HG03342 (cell line): ENCODE measurements at regions not wholly inside any gene's neighbourhood (a gene's known extent, or its start where the extent isn't known, plus 50 kb on each side); places are given as distances from the start of the nearest gene placed in this dataset.

ENCODE experiments used
- ATAC-seq: cut with Tn5 transposase; IDR thresholded peaks from one replicate; pipeline ENCODE4 v1.9.1; 2021; ENCODE audit warnings: mild to moderate bottlenecking, moderate library complexity; ENCODE audit not compliant: unreplicated experiment

DNA sequence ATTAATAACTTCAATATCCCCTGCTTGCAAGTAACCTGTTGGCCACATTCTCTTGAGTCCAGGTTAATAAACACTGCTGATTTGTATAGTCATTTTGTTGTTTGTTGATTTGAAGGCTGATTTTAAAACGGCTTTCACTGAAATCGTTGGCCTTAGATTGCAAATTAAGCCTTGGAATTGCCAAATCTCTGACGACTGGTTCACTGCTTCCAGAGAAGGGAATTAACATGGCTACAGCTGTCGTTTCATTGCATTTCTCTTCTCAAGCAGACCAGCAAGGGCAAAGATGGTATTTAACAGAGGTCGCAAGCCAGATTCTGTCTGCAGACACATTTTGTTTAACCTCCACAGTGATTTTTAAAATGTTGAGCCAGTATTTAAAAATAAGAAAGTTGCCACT lies 470.9 kb downstream of the TFAP2A start:
- no peak for ATAC-seq

DNA sequence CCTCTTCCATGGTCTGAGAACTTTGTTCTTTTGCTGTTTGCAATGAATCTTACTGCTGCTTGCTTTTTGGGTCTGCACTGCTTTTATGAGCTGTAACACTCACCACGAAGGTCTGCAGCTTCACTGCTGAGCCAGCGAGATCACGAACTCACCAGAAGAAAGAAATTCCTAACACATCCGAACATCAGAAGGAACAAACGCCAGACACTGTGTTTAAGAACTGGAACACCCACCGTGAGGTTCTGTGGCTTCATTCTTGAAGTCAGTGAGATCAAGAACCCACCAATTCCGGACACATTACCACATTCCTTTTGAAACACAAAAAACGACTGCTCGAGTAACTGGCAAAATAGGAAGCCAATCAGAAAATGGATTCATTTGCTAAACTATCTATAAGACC lies 471.8 kb downstream of the TFAP2A start:
- ATAC-seq, result no peak

- no peak for ATAC-seq
These were observed 472.7 kb downstream of the TFAP2A start for GRCh38 chr6:9942131-9942530.

DNA sequence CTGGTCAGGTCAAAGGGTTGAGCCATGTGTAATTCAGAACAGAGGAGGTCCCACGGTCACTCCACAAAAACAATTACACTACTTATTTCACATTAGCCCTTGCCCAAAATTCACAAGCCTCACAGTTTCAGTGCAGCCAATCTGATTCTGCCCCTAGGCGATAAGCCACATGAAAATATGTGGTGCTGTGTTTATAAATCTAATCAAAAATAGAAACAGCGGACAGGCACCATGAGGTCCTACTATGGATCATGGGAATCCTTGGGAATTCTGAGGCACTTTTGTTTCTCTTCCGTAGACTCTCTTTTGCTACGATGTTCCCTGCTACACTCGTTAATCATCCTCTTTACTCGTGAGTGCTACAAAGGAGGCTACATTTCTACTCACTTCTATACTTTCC lies 476.1 kb downstream of the TFAP2A start:
- ATAC-seq, result no peak

DNA sequence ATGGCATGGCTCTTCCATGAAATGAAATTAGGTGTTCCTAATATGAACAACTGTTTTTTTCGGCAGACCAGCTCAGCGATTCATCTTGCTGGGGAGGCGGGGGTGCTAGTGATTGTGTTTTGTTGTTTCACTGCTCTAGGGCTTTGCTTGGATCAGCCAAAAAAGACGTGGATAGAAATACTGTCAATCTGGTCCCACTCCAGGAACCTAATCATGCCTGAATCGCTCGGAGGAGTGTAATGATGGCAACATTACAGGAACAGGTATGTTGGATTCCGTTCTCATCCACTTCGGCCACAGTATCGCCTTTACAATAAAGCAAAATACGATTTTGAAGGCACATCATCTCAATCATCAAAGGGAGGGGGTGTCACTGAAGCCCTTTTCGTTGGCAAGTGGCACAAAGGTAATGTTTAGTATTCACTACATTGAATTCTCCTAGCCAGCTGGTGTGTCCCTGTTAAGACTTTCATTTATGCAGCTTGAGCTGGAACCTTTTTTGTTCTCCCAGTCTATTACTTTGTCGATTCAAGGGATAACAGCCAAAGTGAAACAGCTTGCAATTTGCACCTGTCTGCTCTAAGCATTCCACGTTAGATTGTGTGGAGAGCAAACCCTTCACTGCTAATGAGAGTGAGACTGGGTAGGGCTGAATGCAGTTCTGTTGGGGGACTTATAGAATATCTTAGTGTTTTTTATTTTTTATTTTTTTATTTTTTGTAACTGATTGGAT lies 477.7 kb downstream of the TFAP2A start:
- no peak for ATAC-seq

- no peak for ATAC-seq
These were observed 478.3 kb downstream of the TFAP2A start for GRCh38 chr6:9936551-9936950.

DNA sequence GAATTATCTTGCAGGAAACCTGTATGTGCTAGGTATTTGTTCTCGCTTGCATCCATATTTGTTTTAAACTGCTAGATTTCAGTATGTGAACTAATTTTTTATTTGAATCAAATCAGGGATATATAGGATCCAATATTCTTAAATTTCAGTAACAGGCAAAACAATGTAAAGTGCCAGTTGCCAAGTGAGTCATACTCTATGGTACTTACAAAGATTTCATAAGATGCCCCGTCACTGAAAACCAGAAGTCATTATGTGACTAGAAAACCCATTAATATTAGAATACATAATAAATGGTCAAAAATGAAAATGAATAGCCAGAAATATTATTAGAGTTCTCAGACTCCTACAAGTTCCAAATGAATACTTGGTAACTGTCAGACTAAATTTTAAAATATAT lies 481.2 kb downstream of the TFAP2A start:
- ATAC-seq, result no peak

DNA sequence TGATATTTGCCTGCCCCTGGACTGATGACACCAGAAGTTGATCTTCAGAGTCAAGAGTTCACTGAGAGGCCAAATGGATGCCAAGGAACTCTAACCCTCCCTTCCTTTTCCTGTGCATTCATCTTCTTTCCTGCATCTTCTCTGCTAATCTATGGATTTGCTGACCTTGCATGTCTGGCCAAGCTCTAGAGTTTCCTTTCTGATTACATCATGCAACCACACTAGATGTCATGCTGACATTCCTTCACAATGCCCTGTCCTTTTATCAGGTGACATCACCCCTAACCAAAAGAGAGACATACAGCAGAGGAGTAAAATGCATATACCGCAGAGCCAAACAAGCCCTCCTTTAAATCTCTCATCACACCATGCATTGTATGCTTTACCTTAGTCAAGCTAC lies 487.6 kb downstream of the TFAP2A start:
- no peak for ATAC-seq

DNA sequence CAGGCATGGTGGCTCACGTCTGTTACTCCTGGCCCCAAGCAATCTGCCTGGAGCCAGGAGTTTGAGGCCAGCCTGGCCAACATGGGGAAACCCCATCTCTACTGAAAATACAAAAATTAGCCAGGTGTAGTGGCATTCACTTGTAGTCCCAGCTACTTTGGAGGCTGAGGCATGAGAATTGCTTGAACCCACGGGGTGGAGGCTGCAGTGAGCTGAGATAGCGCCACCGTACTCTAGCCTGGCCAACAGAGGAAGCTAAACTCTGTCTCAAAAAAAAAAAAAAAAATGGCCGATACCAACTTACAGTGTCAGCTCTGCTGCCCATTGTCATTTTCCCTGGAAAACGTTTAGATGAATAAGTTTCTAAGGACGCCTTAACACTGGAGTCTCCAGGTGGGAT lies 489.9 kb downstream of the TFAP2A start:
- no peak for ATAC-seq

DNA sequence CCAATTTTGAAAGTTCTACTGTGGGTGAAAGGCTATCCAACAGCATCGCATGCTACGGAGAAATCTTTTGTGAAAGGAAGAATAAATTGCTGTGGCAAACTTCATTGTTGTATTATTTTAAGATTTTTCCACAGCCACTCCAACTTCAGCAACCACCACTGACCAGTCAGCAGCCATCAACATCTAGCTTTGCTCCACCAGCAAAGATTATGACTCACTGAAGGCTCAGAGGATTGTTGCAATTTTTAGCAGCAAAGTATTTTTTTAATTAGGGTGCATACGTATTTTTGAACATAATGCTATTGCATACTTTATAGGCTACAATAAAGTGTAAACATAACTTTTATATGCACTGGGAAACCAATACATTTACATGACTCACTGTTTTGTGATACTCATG lies 493.5 kb downstream of the TFAP2A start:
- no peak for ATAC-seq

- ATAC-seq, result no peak
These were observed 499.9 kb downstream of the TFAP2A start for GRCh38 chr6:9914951-9915350.

DNA sequence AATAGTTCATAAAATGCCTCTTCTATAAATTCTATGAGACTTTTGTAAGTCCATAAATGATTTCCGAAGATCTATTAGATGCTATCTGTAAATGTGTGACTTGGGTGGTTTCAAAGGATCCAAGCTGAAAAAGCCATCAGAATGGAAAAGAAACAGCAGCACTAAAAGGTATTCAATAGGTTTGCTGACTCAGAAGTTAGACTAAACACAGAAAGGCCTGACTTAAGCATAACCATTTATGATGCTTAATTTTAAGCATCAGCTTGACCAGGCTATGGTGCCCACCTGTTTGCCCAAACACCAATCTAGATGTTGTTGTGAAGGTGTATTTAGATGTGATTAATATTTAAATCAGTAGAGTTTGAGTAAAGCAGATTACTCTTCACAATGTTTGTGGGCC lies 513.5 kb downstream of the TFAP2A start:
- no peak for ATAC-seq

GRCh38 chr6:9896806-9897205 lies 518.1 kb downstream of the TFAP2A start:
- ATAC-seq, result no peak

- no peak for ATAC-seq
These were observed 524.0 kb downstream of the TFAP2A start for GRCh38 chr6:9890893-9891292.

- ATAC-seq, result no peak
These were observed 524.4 kb downstream of the TFAP2A start for GRCh38 chr6:9890469-9890868.

DNA sequence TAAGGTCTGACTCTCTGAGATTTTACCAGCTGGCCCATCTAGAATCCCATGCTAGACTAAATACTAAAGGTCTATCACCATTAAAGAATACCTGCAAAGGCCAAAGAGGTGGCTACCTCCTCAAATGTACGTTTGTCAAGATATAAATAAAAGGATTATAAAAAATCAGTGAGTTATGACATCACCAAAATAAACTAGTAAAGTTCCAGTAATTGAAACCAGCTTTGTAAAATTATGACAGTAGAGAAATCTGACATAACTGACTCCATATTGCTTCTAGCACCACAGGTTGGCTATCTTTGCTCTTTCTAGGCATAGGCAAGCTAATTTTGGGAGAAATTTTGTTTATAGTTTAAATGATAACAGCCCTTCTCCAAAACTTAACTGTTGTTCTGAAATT lies 536.3 kb downstream of the TFAP2A start:
- ATAC-seq, result no peak

GRCh38 chr6:9875605-9876353 lies 539.1 kb downstream of the TFAP2A start:
- no peak for ATAC-seq

GRCh38 chr6:9862603-9863167 lies 552.2 kb downstream of the TFAP2A start:
- ATAC-seq, result no peak

- no peak for ATAC-seq
These were observed 563.1 kb downstream of the TFAP2A start for GRCh38 chr6:9851541-9852380.

- ATAC-seq, result no peak
These were observed 563.9 kb downstream of the TFAP2A start for GRCh38 chr6:9851006-9851405.

DNA sequence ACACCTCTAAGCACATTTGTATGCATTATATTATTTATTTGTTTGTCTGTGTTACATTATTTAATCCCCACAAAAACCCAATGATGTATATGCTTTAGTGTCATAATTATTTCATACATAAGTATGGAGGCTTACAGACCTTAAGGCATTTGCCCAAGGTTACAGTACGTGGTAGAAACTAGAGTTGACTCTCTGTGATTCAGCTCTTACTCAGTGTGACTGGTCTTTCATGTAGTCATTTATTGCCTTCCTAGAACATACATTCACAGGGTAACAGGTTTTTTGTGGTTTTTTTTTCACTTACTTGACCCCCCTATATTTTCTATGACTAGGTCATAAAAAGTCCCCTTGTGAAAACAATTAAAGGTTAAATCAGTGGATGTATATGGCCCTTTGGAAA lies 566.8 kb downstream of the TFAP2A start:
- no peak for ATAC-seq
